ENCODE measurements at regions not wholly inside any gene's neighbourhood (a gene's known extent, or its start where the extent isn't known, plus 50 kb on each side); places are given as distances from the start of the nearest gene placed in this dataset.

DNA sequence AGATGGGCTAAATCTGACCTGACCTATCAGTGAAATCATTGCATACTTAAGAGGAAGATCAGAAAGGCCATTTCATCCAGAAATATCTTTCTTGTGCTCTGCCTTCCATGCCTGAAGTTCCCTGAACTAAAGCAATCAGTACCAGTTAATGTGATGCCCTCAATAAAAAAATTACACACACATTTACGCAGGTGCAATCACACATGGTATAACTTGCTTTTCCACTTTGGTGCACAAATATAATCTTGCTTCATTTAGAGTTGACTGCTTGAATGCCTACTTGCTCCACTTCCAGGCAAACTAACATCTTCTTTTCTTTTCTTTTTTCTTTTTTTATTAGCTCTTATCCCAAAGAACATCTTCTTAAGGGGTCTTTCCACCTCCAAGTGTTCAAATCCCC, 58.3 kb upstream of the KIF5B start:
- H3K4me3 ChIP-seq (ENCODE audit: low read depth, low read length): no peak overlapping the region
- no peak for DNase-seq (ENCODE audit: low read depth, low spot score)
- no peak for TF ChIP-seq CTCF (IDR thresholded peaks at IDR 0.05; ENCODE audit: low read depth, low read length)
- in situ Hi-C loops (cut with HindIII; ENCODE audit: low sequenced_read_pairs): no loop called here

DNA sequence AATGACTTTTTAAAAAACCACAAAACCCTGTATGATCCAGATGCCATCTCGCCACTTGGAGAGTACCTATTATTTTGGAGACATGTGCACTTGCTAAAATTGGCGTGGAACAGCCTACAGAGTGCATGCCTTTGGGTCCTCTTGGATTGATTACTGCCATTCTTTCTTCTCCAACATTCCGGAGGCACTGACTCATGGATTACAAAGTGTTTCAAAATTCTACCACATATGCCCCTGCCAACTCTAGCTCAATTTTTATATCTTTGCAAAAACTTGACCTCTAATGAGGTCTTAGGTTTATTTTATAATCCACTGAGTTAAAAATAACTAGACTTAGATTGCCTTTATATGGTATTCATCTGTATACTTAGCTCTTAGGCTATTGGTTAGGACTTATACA, 55.8 kb upstream of the KIF5B start:
- peak; percentile 62 for DNase-seq (ENCODE audit: low read depth, low spot score)
- H3K4me3 ChIP-seq (ENCODE audit: low read depth, low read length): no peak overlapping the region
- no peak for TF ChIP-seq CTCF (IDR thresholded peaks at IDR 0.05; ENCODE audit: low read depth, low read length)
- in situ Hi-C loops (cut with HindIII; ENCODE audit: low sequenced_read_pairs): no loop called here

- no peak overlapping the region for H3K4me3 ChIP-seq (ENCODE audit: low read depth, low read length)
- no peak for DNase-seq (ENCODE audit: low read depth, low spot score)
- no peak for TF ChIP-seq CTCF (IDR thresholded peaks at IDR 0.05; ENCODE audit: low read depth, low read length)
- in situ Hi-C loops (cut with HindIII; ENCODE audit: low sequenced_read_pairs): no loop called here
Observed at GRCh38 chr10:32111585-32111984, 55.4 kb upstream of the KIF5B start.

GRCh38 chr10:32110790-32111189, 54.6 kb upstream of the KIF5B start:
- DNase-seq (ENCODE audit: low read depth, low spot score): no peak
- H3K4me3 ChIP-seq (ENCODE audit: low read depth, low read length): no peak overlapping the region
- TF ChIP-seq CTCF (IDR thresholded peaks at IDR 0.05; ENCODE audit: low read depth, low read length): no peak
- in situ Hi-C loops (cut with HindIII; ENCODE audit: low sequenced_read_pairs): no loop called here

DNA sequence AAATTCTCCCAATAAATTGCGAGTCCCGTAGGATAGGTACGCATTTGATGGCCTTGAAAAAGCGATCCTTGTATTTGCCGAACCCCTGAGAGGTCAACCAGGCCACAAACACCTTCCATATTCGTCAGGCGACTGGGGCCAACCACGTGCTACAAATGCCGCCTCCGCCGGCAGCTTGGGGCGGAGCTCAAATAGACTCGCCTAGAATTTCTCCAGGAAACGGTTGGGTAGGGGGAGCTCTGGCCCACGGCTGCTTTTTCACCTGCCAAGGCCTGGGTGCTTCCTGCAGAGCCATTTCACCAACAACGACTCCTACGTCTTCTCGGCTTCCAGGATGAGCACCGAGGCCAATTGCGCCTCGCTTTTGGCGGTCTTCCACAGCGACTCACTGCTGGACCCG, 53.4 kb upstream of the KIF5B start:
- in situ Hi-C loops (cut with HindIII; ENCODE audit: low sequenced_read_pairs): no loop called here
- TF ChIP-seq CTCF (IDR thresholded peaks at IDR 0.05; ENCODE audit: low read depth, low read length): no peak
- H3K4me3 ChIP-seq (ENCODE audit: low read depth, low read length): no peak overlapping the region
- DNase-seq (ENCODE audit: low read depth, low spot score): no peak
